ENCODE measurements at regions not wholly inside any gene's neighbourhood (a gene's known extent, or its start where the extent isn't known, plus 50 kb on each side); places are given as distances from the start of the nearest gene placed in this dataset.

- TF ChIP-seq, protein P1, sequence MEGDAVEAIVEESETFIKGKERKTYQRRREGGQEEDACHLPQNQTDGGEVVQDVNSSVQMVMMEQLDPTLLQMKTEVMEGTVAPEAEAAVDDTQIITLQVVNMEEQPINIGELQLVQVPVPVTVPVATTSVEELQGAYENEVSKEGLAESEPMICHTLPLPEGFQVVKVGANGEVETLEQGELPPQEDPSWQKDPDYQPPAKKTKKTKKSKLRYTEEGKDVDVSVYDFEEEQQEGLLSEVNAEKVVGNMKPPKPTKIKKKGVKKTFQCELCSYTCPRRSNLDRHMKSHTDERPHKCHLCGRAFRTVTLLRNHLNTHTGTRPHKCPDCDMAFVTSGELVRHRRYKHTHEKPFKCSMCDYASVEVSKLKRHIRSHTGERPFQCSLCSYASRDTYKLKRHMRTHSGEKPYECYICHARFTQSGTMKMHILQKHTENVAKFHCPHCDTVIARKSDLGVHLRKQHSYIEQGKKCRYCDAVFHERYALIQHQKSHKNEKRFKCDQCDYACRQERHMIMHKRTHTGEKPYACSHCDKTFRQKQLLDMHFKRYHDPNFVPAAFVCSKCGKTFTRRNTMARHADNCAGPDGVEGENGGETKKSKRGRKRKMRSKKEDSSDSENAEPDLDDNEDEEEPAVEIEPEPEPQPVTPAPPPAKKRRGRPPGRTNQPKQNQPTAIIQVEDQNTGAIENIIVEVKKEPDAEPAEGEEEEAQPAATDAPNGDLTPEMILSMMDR (IDR thresholded peaks at IDR 0.05) = no peak
- TF ChIP-seq, protein P2, sequence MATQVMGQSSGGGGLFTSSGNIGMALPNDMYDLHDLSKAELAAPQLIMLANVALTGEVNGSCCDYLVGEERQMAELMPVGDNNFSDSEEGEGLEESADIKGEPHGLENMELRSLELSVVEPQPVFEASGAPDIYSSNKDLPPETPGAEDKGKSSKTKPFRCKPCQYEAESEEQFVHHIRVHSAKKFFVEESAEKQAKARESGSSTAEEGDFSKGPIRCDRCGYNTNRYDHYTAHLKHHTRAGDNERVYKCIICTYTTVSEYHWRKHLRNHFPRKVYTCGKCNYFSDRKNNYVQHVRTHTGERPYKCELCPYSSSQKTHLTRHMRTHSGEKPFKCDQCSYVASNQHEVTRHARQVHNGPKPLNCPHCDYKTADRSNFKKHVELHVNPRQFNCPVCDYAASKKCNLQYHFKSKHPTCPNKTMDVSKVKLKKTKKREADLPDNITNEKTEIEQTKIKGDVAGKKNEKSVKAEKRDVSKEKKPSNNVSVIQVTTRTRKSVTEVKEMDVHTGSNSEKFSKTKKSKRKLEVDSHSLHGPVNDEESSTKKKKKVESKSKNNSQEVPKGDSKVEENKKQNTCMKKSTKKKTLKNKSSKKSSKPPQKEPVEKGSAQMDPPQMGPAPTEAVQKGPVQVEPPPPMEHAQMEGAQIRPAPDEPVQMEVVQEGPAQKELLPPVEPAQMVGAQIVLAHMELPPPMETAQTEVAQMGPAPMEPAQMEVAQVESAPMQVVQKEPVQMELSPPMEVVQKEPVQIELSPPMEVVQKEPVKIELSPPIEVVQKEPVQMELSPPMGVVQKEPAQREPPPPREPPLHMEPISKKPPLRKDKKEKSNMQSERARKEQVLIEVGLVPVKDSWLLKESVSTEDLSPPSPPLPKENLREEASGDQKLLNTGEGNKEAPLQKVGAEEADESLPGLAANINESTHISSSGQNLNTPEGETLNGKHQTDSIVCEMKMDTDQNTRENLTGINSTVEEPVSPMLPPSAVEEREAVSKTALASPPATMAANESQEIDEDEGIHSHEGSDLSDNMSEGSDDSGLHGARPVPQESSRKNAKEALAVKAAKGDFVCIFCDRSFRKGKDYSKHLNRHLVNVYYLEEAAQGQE (IDR thresholded peaks at IDR 0.05; ENCODE audit: insufficient read depth in 1 of 2, low read depth in 2 of 2, low read length in 1 of 2) = no peak
- TF ChIP-seq POLR2AphosphoS5 (IDR thresholded peaks at IDR 0.05; ENCODE audit: low read depth, low read length) (no peak), TCF7L2 (IDR thresholded peaks at IDR 0.05; ENCODE audit: low read depth, low read length) (no peak), SIN3A (IDR thresholded peaks at IDR 0.05; ENCODE audit: borderline replicate concordance, insufficient read depth, low read depth, low read length) (no peak)
These were observed 144.5 kb upstream of the FBXO33 start for GRCh38 chr14:39576736-39577135.

Measured in Panc1 (cell line).